IPS-18c (cell line): ENCODE measurements at regions not wholly inside any gene's neighbourhood (a gene's known extent, or its start where the extent isn't known, plus 50 kb on each side); places are given as distances from the start of the nearest gene placed in this dataset.

ENCODE experiments used
- H3K4me3 ChIP-seq: 2 replicates; pipeline ENCODE4 v1.7.0; 2013; ENCODE audit warnings: low read depth, mild to moderate bottlenecking, low read length, moderate library complexity; ENCODE audit not compliant: insufficient read depth
- H3K9me3 ChIP-seq: one replicate; pipeline ENCODE4 v1.6.1; 2013; ENCODE audit warnings: mild to moderate bottlenecking, low read length, moderate library complexity; ENCODE audit not compliant: control insufficient read depth, insufficient read depth

DNA sequence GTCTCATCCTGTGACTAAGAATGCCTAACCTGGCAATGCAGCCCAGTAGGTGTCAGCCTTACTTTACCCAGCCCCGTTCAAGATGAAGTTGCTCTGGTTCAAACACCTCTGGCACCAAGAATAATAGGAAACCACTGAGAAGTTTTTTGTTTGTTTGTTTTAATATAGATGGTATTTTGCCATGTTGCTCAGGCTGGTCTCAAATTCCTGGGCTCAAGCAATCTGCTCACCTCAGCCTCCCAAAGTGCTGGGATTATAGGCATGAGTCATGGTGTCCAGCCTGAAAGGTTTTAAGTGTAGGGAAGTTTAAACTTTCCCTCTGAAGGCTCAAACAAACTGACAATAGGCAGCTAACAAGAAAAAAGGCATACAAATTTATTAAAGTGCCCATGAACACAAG lies 51.2 kb upstream of the ABCC4 start:
- Histone ChIP-seq H3K4me3 (no peak overlapping the region), H3K9me3 (peaks cover 4% of the 10 kb centered on the region)

DNA sequence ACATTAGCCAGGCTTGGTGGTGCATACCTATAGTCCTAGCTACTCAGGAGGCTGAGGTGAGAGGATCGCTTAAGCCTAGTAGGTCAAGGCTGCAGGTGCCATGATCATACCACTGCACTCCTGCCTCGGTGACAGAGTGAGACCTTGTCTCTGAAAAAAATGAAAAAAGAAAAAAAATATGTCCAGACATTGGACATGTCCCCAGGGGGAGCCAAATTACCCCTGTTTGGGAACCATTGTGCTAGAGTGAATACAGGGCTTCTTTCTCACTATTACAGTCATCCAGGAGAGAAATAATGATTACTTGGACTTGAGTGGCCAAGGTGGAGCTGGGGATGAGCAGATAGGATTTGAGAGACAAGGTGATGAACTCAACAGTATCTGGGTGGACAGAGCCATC lies 52.9 kb upstream of the ABCC4 start:
- H3K4me3 ChIP-seq = no peak overlapping the region
- peaks cover 4% of the 10 kb centered on the region for H3K9me3 ChIP-seq

DNA sequence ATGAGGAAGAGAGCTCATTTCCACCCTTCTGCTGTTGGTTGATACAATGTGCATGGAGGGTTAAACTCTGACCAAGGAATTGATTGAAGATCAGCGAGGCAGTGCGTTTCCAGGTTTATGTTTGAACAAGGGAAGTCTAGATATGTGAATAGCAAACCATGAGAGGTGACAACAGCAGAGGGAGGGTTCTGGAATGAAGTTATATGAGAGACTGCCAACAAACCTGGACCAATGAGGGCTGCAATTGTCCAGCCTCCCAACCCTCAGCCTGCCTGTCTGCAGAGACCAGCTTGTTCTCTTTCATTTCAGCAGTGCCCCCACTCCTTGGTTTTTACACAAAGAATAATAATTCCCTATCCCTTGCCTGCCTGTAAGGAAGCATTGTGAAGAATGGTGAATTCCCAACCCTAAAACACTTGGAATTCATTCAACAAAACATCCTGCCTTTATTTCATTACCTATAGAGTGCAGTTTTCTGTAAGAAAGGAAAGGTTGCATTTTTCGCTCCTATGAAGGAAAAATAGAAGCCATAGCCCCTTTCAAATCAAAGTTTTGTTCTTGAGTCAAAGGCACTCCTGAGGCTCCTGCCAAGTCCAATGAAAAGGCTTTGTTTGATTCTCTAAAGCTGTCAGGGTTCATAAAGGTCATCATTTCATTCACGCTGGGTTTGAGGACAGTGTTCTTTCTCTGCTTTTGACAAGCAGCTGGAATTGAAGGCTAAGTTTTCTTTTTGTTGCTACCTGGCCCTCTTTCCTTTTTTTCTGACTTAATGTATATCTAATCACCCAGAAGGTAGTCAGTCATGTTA lies 53.6 kb upstream of the ABCC4 start:
- peaks cover 4% of the 10 kb centered on the region for H3K9me3 ChIP-seq
- no peak overlapping the region for H3K4me3 ChIP-seq

- H3K4me3 ChIP-seq = no peak overlapping the region
- peaks cover 4% of the 10 kb centered on the region for H3K9me3 ChIP-seq
Observed at GRCh38 chr13:95355494-95355893, 54.2 kb upstream of the ABCC4 start.

GRCh38 chr13:95356916-95357315 lies 55.7 kb upstream of the ABCC4 start:
- H3K9me3 ChIP-seq = peaks cover 4% of the 10 kb centered on the region

DNA sequence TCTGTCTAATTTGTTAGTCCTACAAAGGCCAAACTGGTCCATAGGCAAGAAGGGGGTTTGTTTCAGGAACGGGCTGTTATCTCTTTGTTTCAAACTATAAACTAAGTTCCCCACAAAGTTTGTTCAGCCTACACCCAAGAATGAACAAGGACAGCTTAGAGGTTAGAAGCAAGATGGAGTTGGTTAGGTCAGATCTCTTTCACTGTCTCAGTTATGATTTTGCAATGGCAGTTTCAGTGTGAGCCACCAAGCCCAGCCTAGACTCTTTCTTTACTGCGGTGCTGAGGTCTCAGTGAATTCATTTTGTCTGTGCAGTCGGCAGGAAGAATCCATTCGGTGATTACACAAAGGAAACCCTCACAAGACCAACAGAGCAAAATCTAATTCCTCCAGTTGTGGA lies 56.6 kb upstream of the ABCC4 start:
- H3K9me3 ChIP-seq = peaks cover 4% of the 10 kb centered on the region
- no peak overlapping the region for H3K4me3 ChIP-seq

More at GRCh38 chr13:95356916-95357315, 55.7 kb upstream of the ABCC4 start:
- no peak overlapping the region for H3K4me3 ChIP-seq

- Histone ChIP-seq H3K9me3 (peaks cover 4% of the 10 kb centered on the region), H3K4me3 (no peak overlapping the region)
Observed at GRCh38 chr13:95360052-95360451, 58.8 kb upstream of the ABCC4 start.

- Histone ChIP-seq H3K9me3 (peaks cover 4% of the 10 kb centered on the region), H3K4me3 (no peak overlapping the region)
Observed at GRCh38 chr13:95360464-95361097, 59.3 kb upstream of the ABCC4 start.

DNA sequence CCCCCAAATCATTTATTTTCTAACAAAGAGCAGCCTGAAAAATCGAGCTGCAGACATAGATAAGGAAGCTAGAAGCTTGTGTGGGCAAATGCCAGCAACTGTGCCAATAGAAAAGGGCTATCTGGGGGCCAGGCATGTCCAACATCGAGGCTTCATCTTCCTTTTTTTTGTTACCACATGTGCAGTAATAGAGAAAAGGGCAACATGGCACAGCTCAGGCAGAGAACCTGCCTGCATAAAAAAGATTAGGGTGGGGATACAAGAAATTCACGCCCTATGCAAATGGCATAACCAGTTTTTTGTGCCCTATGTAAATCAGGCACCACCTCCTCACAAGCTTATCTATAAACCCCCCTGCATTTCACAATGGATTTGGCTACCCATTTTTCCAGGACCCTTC lies 60.4 kb upstream of the ABCC4 start:
- no peak overlapping the region for H3K4me3 ChIP-seq
- H3K9me3 ChIP-seq = peaks cover 2% of the 10 kb centered on the region

DNA sequence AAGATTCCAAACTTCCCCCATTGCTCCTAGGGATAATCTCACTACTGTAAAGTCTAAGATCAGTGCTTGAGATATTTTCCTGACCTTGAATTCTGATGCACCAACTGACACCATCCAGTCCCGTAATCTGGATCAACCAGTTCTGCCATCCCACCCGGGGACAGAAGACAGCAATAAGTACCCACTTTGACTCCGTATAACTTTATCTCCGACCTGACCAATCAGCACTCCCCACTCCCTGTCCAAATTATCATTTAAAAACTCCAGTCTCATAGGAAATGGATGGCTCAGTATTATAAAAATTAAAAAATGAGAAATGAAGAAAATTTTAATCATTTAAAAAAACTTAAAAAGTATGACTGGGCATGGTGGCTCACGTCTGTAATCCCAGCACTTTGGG lies 61.4 kb upstream of the ABCC4 start:
- Histone ChIP-seq H3K9me3 (no peaks in the 10 kb centered on the region), H3K4me3 (no peak overlapping the region)

DNA sequence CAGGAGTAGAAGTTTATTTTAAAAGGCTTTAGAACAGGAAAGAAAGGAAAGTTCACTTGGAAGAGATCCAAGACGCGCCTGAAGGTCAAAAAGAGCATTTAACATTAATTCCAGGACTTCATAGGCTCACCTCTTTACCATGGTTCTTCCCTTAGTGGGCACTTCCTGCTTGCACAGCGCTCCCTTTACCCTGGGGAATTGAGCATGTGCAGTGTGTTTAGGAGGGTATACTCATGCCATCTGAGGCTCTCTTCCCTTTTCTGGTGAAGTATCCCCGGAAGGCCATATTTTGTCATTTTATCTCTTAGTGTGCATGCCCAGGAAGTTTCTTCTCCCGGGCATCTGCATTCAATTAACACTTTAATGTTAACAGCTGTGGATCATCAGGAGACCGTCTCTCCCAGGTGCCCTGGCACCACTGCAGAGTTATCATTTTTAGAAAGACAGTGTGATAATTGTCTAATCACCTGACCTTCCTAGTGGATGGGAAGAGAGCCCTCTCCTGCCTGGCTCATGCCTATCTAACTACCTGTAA lies 66.1 kb upstream of the ABCC4 start:
- no peak overlapping the region for H3K4me3 ChIP-seq
- peaks cover 2% of the 10 kb centered on the region for H3K9me3 ChIP-seq

- Histone ChIP-seq H3K4me3 (no peak overlapping the region), H3K9me3 (peaks cover 2% of the 10 kb centered on the region)
Observed at GRCh38 chr13:95368998-95369397, 67.7 kb upstream of the ABCC4 start.

DNA sequence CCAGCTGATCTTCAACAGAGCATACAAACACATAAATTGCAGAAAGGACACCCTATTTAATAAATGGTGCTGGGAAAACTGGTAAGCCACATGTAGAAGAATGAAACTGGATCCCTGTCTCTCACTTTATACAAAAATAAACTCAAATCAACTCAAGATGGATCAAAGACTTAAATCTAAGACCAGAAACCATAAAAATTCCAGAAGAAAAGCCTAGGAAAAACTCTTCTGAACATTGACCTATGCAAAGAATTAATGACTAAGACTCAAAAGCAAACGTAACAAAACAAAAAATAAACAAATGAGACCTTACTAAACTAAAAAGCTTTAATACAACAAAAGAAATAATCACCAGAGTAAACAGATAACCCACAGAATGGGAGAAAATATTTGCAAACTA lies 74.5 kb upstream of the ABCC4 start:
- no peaks in the 10 kb centered on the region for H3K9me3 ChIP-seq
- H3K4me3 ChIP-seq = no peak overlapping the region

GRCh38 chr13:95378603-95379002 lies 77.4 kb upstream of the ABCC4 start:
- no peaks in the 10 kb centered on the region for H3K9me3 ChIP-seq

DNA sequence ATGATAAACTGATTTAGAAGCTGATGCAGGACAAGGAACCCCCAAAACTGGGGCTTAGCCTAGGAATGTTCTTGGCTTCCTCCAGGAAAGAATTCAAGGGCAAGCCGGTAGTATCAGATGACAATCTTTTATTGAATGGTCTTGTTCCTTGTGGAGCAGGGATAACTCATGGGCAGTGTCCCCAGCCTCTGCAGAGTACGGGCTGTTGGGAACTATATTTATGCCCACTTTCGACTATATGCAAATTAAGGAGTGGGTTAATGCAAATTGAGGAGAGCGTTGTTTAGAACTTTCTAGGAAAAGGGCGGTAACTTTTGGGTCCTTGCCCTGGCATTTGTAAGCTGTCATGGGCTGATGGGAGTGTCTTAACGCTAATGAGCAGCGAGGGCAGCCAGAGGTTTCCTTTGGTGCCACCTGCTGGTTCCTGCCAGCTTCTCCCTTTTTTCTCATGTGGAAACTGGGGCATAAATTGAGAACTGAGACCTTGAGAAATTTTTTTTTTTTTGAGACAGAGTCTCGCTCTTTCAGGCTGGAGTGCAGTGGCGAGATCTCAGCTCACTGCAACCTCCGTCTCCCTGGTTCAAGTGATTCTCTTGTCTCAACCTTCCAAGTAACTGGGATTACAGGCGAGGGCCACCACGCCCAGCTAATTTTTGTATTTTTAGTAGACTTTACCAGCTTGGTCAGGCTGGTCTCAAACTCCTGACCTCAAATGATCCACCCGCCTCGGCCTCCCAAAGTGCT lies 79.4 kb upstream of the ABCC4 start:
- no peak overlapping the region for H3K4me3 ChIP-seq
- H3K9me3 ChIP-seq = no peaks in the 10 kb centered on the region

More at GRCh38 chr13:95378603-95379002, 77.4 kb upstream of the ABCC4 start:
- no peak overlapping the region for H3K4me3 ChIP-seq

DNA sequence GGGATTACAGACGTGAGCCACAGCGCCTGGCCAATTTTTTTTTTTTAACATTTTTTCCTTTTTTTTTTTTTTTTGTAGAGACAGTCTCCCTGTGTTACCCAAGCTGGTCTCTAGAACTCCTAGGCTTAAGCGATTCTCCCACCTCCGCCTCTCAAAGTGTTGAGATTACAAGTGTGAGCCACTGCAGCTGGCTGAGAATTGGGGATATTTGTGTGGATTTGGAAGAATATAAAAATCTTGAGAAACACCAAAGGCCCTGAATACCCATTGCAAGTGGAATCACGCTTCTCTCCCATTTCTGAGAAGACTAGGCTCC lies 79.9 kb upstream of the ABCC4 start:
- Histone ChIP-seq H3K4me3 (no peak overlapping the region), H3K9me3 (no peaks in the 10 kb centered on the region)

- Histone ChIP-seq H3K9me3 (no peaks in the 10 kb centered on the region), H3K4me3 (no peak overlapping the region)
Observed at GRCh38 chr13:95382411-95382810, 81.2 kb upstream of the ABCC4 start.

GRCh38 chr13:95382916-95383315 lies 81.7 kb upstream of the ABCC4 start:
- H3K4me3 ChIP-seq = no peak overlapping the region
- no peaks in the 10 kb centered on the region for H3K9me3 ChIP-seq
